CD4-positive, alpha-beta T cell (primary cell): ENCODE measurements at regions not wholly inside any gene's neighbourhood (a gene's known extent, or its start where the extent isn't known, plus 50 kb on each side); places are given as distances from the start of the nearest gene placed in this dataset.

ENCODE experiments used
- ATAC-seq: fragments of 200-7000 bp; cut with Tn5 transposase; one replicate; pipeline ENCODE4 v1.10.0; 2022; ENCODE audit warnings: mild to moderate bottlenecking; ENCODE audit not compliant: poor library complexity
- CTCF ChIA-PET: fragments of 350-600 bp; sonication (Branson Sonifier 250); formaldehyde crosslinking; loops from one replicate; lab custom pipeline; 2021; ENCODE audit warnings: antibody characterized with exemption, inconsistent platforms; lab: Charles Lee
- POLR2A ChIA-PET: fragments of 350-600 bp; sonication (Branson Sonifier 250); formaldehyde crosslinking; loops from one replicate; lab custom pipeline; 2021; ENCODE audit warnings: antibody characterized with exemption, inconsistent platforms; lab: Charles Lee
- DNase-seq, 14 experiments: peaks; one replicate each; pipeline ENCODE4 v3.0.0-alpha.2; 2013 to 2020; ENCODE audit warnings: mixed read lengths in 2 of 14
- H3K27ac ChIP-seq, 2 donors: one replicate each; pipeline versions ENCODE4 v1.5.1 to v1.7.0; 2013; ENCODE audit warnings: low read length in 2 of 2, low read depth in 1 of 2, mild to moderate bottlenecking in 1 of 2
- H3K27me3 ChIP-seq, 2 experiments: 1 replicate in 1 of 2; 2 replicates in 1 of 2; pipeline versions ENCODE4 v1.6.1 to v1.7.0; 2013; ENCODE audit warnings: low read length in 2 of 2, control low read depth in 1 of 2, mild to moderate bottlenecking in 1 of 2, moderate library complexity in 1 of 2; ENCODE audit not compliant: insufficient read depth in 2 of 2, control insufficient read depth in 1 of 2
- H3K36me3 ChIP-seq: one replicate; pipeline ENCODE4 v1.6.1; 2013; ENCODE audit warnings: low read length, control low read depth; ENCODE audit not compliant: insufficient read depth
- H3K4me1 ChIP-seq: one replicate; pipeline ENCODE4 v1.6.1; 2013; ENCODE audit warnings: low read length, control low read depth; ENCODE audit not compliant: insufficient read depth
- H3K4me3 ChIP-seq: one replicate; pipeline ENCODE4 v1.5.1; 2013; ENCODE audit warnings: mild to moderate bottlenecking, low read length, moderate library complexity
- H3K9me3 ChIP-seq, 2 experiments: 1 replicate in 1 of 2; 2 replicates in 1 of 2; pipeline versions ENCODE4 v1.6.1 to v1.7.0; 2013; ENCODE audit warnings: low read length in 2 of 2, mild to moderate bottlenecking in 2 of 2, control low read depth in 1 of 2, moderate library complexity in 1 of 2; ENCODE audit not compliant: control insufficient read depth in 1 of 2, insufficient read depth in 1 of 2
- H3K27ac Mint-ChIP-seq: one replicate; pipeline ENCODE4 v1.8.0; 2020; ENCODE audit warnings: mixed read lengths
- H3K27me3 Mint-ChIP-seq: one replicate; pipeline ENCODE4 v1.8.0; 2021; ENCODE audit warnings: mixed read lengths
- H3K36me3 Mint-ChIP-seq: one replicate; pipeline ENCODE4 v1.8.0; 2021; ENCODE audit warnings: low read depth, mixed read lengths
- H3K4me1 Mint-ChIP-seq: one replicate; pipeline ENCODE4 v1.8.0; 2021; ENCODE audit warnings: low read depth, mixed read lengths
- H3K4me3 Mint-ChIP-seq: one replicate; pipeline ENCODE4 v1.8.0; 2020; ENCODE audit warnings: mild to moderate bottlenecking, mixed read lengths
- H3K9me3 Mint-ChIP-seq: one replicate; pipeline ENCODE4 v1.8.0; 2020; ENCODE audit warnings: mixed read lengths
- CTCF ChIP-seq: fragments of 200-600 bp; IDR thresholded peaks from one replicate; pipeline ENCODE4 v1.8.0; 2022; ENCODE audit warnings: antibody characterized with exemption, mild to moderate bottlenecking
- intact Hi-C, 2 experiments: fragments of 100-400 bp; cut with DNase I in 1 of 2; cut with micrococcal nuclease in 1 of 2; formaldehyde crosslinking; loops; one replicate each; pipeline versions ENCODE4 v1.15.1 to v1.9.0; 2023 to 2025; cut with DNase I, micrococcal nuclease

- no peaks in the 10 kb centered on the region for H3K36me3 ChIP-seq
- no peaks in the 10 kb centered on the region for H3K9me3 ChIP-seq
- CTCF ChIA-PET, result no interaction called here
- Mint-ChIP-seq H3K4me3 (no peak overlapping the region), H3K9me3 (no peaks in the 10 kb centered on the region), H3K27me3 (peaks cover 33% of the 10 kb centered on the region), H3K4me1 (no peaks in the 10 kb centered on the region), H3K36me3 (no peaks in the 10 kb centered on the region), H3K27ac (no peak overlapping the region)
- H3K4me3 ChIP-seq, result no peak overlapping the region
- H3K27me3 ChIP-seq, result peaks cover 2 to 5% of the 10 kb centered on the region in 2 experiments
- no peak for TF ChIP-seq CTCF
- POLR2A ChIA-PET, result no interaction called here
- no peaks in the 10 kb centered on the region for H3K4me1 ChIP-seq
- no peak for DNase-seq
- no peak for ATAC-seq
- H3K27ac ChIP-seq, result no peak overlapping the region
- intact Hi-C loops, result no loop called here
Measured at GRCh38 chr5:115718927-115719326, 93.1 kb upstream of the TMED7 start.

GRCh38 chr5:115713408-115713807 is 87.6 kb upstream of the TMED7 start:
- H3K27me3 ChIP-seq, result peaks cover 0 to 9% of the 10 kb centered on the region in 2 experiments
- ATAC-seq, result no peak
- DNase-seq, result no peak
- Mint-ChIP-seq H3K36me3 (no peaks in the 10 kb centered on the region), H3K27me3 (peaks cover 24% of the 10 kb centered on the region), H3K4me3 (no peak overlapping the region), H3K4me1 (no peaks in the 10 kb centered on the region), H3K27ac (no peak overlapping the region), H3K9me3 (peaks cover 6% of the 10 kb centered on the region)
- H3K9me3 ChIP-seq, result peaks cover 0 to 3% of the 10 kb centered on the region in 2 experiments
- POLR2A ChIA-PET, result no interaction called here
- H3K27ac ChIP-seq, result no peak overlapping the region
- no peak for TF ChIP-seq CTCF
- CTCF ChIA-PET, result no interaction called here
- no peaks in the 10 kb centered on the region for H3K4me1 ChIP-seq
- intact Hi-C loops, result no loop called here
- no peak overlapping the region for H3K4me3 ChIP-seq
- H3K36me3 ChIP-seq, result no peaks in the 10 kb centered on the region

DNA sequence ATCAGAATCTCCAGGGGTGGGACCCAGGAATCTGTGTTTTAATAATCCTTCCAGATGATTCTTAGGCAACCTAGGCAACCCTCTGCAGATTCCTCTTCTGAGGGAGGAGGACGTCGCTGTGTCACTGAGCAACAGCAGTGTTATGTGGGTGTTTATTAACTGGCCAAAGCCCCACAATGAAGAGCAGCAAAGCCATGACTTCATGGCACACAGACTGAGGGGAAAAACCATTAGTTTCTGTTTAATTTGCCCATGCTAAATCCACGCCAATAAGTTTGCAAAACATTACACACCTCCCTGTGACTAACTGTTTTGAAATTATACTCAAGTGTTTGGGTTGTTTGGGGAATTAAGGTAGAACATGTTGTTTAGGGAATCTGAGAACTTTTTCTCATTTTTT is 83.7 kb upstream of the TMED7 start:
- ChIA-PET CTCF (no interaction called here), POLR2A (no interaction called here)
- no peak overlapping the region for H3K4me3 Mint-ChIP-seq
- H3K27me3 Mint-ChIP-seq, result peaks cover 9% of the 10 kb centered on the region
- Histone ChIP-seq H3K4me3 (no peak overlapping the region), H3K27me3 (peaks cover 0 to 4% of the 10 kb centered on the region in 2 experiments), H3K27ac (no peak overlapping the region), H3K36me3 (no peaks in the 10 kb centered on the region), H3K9me3 (peaks cover 0 to 3% of the 10 kb centered on the region in 2 experiments), H3K4me1 (no peaks in the 10 kb centered on the region)
- H3K36me3 Mint-ChIP-seq, result no peaks in the 10 kb centered on the region
- intact Hi-C loops, result no loop called here
- H3K9me3 Mint-ChIP-seq, result peaks cover 6% of the 10 kb centered on the region
- TF ChIP-seq CTCF, result no peak
- DNase-seq (no peak), ATAC-seq (no peak)
- H3K4me1 Mint-ChIP-seq, result no peaks in the 10 kb centered on the region
- no peak overlapping the region for H3K27ac Mint-ChIP-seq
